ENCODE measurements at regions not wholly inside any gene's neighbourhood (a gene's known extent, or its start where the extent isn't known, plus 50 kb on each side); places are given as distances from the start of the nearest gene placed in this dataset.
A peak's percentile ranks its signal among the peaks of the same experiment; 100 is the strongest.
"Not testable (repeated sequence)": the region's sequence is repeated elsewhere in the genome, so short reads cannot be mapped to it uniquely, and the experiment has no call there.

DNA sequence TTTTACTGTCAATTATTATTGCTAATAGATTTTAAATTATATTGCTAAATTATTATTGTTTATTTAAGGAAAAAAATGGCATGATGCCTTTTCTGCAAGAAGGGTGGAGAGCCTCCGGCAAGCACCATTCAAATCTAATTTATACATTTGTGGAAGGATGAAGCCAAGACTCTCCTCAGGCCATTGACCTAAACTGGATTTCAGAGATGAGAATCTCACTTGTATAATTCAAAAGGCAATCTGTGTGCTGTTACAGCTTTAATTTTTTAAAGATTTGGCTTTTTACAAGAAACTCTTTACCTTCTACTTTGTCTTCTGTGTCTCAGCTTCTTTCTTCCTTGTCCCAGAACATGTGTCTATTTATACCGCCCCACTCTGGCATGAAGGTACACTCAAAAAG, 722.5 kb downstream of the ETS1 start:
- no peak for DNase-seq (ENCODE audit: low read depth)

DNA sequence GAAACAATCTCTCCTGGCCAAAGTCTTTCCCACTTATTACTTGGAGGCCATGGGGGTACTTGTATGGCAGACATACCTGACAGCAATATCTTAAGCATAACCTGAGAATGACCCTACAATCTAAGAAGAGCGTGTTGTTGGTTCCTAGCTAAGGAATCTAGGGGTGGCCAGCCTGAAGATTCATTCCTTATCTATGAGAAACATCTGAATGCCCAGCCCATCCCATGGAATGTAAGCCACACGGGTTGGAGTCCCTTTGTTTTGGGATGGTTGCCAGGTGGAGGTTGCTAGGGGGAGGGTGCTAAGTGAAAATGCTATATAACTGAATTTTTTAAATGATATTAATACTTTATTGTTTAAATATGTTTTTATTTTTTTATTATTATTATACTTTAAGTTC, 725.0 kb downstream of the ETS1 start:
- DNase-seq (ENCODE audit: low read depth): no peak

DNA sequence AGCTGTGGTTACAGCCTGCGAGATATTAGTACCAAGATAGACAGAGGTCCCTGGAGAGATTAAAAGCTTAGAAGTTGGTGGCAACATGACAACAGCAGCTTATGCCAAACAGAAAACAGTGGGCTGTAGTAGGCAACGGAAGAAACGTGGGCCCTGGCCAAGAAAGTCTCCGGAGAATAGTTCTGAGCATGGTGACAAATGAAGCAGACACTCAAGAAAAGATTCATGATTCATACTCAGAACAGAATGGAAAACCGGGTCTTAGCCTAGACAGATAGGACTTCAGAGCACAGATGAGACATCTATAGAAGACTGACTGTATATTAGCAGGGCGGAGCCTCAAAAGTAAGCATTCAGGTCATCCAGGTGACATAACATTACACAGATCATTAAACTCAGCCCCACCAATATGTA, 727.4 kb downstream of the ETS1 start:
- DNase-seq (ENCODE audit: low read depth): no peak

DNA sequence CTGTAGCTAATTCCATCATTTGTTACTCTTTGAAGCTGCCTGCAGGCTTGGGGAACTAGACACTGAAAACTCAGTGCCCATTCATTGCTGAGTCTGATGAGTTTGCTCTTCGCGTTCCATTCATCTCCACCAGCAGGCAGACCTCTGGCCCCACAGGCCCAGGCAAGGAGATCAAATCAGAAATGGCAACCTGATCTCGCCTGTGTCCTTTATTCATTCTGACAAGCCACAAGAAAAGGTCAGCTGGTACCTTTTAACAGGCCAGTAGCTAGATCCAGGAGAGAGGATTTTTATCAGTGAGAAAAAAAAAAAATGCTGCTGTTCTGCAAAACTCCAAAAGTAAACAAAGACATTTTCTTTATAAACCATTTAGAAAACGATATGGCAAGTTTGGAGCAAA, 742.5 kb downstream of the ETS1 start:
- DNase-seq (ENCODE audit: low read depth): no peak

DNA sequence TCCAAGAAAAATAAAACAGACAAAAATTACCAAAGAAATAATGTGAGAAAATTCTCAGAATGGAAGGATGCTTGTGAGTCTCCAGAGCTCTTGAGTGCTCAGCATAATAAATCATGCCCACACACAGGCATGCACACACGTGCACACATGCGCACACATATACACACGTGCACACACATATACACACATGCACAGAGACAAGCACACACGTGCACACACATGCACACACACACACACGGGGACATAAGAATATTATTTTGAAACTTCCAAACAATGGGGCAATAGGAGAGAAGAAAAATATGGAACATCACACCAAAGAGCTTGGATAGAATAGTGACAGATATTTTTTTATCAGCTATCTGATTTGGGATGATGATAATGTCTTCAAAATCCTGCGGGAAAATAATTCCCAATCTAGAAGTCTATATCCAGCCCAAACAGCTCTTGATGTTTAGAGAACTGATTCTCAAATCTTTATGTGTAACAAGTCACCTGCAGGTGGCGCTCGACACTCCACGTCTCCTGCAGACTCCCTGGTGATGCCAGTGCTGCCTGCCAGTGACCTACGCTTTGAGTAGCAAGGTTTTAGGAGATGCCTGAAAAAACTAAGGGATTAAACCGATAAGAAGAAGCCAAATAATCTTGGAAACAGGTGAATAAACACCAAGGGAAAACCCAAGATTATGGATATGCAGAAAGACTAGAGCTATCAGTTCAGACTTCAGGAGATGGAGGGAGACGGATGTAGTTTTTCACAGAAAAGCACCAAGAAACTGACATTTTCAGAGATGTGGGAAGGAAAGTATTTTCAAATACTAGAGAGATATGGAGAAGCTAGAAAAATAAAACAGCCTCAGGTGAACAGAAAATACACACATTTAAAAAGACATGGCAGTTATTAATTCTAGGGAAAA, 743.6 kb downstream of the ETS1 start:
- peak; percentile 18 for DNase-seq (ENCODE audit: low read depth)

DNA sequence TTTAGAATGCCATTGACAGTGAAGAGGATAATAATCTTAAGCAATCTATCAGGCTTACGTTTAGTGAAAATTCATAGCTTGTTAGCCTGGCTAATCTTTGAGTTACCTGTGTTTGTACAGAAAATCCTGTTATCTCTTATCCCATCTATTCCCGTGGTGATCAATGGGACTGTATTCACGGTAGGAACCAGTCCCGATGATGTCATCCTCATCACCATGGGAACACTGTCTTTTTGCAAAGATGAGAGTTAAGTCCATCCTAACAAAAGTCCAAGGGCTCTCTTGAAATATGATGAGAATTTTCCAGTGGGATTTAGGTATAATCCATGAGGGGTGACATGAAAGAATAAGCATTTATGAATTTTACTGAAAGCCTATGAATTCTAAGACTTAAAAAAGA, 762.2 kb downstream of the ETS1 start:
- DNase-seq (ENCODE audit: low read depth): no peak

DNA sequence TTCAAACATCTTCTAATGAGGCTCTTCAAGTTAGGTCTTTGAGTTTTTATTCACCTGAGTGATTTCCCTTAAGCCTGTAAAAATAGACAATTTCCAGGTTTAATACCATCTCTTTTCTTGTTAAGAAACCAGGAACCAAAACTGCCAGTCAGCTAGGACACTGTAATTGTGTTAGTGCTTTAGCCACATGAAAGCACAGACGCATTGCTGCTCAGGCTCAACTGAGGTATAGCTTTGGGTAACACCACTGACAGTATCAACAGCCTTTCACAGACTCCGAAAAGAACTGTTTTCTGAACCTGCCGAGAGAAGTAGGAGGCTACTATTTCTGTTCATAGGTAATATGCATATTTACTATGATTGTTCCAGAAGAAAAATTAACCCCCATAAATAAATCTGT, 768.7 kb downstream of the ETS1 start:
- DNase-seq (ENCODE audit: low read depth): no peak

DNA sequence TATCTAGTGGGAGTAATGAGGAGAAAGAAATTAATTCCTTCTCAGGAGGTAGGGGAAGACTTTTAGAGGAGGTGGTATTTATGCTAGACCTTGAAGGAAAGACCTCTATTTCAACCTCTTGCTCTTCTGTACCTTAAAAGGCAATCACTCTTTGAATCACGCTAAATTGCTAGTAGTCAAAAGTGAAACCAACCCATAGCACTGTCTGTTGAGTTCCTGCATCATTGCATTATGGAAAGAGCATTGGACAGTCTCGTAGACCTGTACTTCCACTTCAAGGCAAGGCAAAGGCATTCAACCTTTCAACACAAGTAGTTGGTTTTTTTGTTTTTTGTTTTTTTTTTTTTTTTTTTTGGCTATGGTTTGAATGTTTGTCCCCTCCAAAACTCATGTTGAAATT, 770.4 kb downstream of the ETS1 start:
- DNase-seq (ENCODE audit: low read depth): no peak

DNA sequence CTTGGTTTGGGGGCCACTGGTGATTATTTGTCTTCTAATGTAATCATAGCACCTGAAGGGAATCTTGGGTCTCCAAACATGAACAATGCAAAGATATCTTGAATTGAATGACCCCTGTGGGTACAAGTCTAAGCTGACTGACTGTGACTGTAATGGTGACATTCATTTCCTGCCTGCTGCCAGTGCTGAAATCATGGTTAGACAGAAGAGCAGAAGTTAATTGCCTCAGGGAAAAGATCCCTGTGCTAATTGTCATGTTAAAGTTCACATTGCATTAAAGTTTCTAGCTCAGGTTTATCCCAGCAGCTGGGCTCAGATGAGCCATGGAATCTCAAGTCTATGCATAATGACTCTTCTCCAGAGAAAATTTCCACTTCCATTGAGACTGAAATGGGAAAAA, 772.0 kb downstream of the ETS1 start:
- DNase-seq (ENCODE audit: low read depth): no peak

DNA sequence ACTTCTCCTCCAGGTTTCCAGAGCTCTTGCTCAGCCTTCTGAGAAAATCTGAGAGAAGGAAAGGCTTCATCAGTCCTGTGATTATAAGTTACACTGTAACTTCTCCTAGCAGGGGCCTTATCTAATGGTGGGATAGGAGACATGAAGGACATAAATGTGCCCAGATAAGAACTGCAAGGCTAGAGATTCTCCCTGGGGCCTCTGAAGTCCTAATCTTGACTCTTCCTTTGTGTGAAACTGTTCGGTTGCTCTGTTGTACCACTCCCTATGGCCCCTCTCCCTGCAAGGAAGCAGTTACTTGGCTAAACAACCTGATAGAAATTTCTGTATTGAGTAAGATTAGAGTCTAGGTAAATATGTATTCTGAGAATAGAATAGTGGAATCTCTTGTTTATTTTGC, 780.9 kb downstream of the ETS1 start:
- no peak for DNase-seq (ENCODE audit: low read depth)

DNA sequence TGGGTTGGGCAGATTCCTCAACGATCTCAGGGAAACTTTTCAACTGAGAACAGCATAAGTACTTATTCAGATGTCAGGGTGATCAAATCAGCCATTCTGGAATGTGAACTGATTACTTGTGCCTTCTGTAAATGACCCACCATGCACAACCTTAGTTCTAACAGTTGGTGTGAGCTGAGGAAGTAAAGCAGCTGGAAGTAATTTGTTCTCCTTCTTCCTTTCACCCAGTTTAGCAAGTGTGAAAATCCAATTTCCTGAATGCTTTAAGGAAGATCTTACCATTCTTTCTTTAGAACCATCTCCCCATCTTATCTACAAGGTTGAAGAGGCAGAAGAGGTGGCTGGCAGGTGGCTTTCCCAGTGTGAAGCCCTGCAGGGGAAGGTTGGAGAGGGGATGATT, 781.6 kb downstream of the ETS1 start:
- DNase-seq (ENCODE audit: low read depth): no peak

DNA sequence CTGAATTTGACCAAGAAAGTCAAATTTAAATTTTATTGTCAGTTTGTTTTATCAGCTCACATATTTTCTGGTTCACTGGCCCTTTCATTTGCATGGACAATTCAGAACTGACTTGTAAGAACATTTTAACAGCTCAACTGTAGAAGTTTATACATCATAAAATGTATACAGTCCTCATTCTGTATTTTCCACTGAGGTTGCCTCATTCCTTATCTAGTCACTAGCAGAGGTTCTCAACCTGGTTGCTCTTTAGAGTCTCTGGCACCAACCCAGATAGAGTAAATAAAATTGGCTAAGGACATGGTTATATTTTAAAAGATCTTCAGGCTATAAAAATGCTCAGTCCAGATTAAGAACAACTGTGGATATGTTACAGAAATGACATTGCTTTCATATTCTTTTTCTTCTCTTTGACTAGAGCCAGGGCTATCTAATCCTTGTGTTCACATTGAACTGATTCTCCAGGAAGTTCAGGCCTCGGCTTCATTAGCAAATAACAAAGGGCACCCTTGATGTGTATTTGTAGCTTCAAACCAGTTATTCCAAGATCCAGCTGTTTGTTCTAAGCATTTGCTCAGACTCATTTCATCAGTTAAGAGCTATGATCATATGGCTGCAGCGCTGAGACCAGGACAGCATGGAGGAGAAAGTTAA, 782.5 kb downstream of the ETS1 start:
- no peak for DNase-seq (ENCODE audit: low read depth)

DNA sequence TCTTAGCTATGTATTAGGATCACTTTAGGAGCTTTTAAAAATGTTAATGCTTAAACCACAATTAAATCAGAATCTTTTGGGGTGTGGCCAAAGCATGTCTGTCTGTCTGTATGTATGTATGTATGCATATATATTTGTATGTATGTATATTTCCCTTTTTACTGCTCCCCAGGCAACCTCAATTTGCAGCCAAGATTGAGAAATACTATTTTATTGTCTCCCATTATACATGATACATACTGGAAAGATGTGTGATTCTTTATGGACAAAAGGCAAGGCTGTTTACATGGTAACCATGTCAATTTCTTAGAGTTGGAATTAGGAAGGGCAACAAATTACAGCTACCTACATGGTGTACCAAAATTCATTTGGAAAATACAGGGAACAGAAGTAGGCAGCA, 783.6 kb downstream of the ETS1 start:
- no peak for DNase-seq (ENCODE audit: low read depth)

DNA sequence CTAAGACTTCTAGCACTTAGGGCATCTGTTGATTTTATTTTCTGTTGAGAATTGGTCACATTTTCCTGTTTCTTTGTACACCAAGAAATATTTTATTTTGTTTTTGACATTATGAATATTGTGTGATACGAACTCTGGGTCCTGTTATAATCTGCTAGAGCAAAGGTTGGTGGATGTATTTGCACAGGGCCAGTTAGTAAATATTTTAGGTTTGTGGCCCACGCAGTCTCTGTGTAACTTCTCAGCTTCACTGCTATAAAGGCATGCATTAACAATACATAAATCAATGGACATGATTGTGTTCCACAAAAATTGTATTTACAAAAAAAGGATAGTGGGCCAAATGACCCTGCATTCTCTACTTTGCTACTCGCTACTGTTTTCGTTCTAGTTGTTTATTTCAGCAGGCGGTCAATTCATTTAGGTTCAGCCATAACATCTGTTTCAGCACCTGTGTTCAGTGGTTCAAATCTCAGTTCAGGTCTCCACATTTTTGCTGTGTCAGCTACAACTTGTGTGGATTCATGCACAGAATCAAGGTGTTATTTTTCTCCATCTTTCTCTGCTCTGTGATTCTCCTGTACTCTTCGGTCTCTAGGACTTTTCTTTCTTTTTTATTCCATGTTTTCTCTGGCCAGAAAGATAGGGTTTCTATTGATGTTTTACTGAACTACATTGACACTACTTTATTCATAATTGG, 786.2 kb downstream of the ETS1 start:
- no peak for DNase-seq (ENCODE audit: low read depth)

DNA sequence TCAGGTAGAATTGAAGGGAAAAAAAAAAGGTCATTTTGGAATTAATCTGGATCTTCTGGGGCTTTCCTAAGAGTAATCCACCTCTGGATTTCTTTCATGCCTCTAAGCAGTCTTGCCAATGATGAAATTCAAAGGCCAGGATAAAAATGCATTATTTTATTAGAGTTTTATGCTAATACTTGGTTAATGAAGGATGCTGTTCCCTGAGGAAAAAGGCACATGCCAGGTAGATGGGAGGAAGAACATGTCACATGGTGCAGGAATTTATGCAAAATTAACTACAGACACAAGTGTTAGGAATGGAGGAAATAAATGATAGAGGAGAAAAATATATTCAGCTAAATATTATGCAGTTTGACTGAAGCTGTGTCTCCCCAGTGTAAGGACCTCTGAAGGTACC, 792.0 kb downstream of the ETS1 start:
- DNase-seq (ENCODE audit: low read depth): no peak

DNA sequence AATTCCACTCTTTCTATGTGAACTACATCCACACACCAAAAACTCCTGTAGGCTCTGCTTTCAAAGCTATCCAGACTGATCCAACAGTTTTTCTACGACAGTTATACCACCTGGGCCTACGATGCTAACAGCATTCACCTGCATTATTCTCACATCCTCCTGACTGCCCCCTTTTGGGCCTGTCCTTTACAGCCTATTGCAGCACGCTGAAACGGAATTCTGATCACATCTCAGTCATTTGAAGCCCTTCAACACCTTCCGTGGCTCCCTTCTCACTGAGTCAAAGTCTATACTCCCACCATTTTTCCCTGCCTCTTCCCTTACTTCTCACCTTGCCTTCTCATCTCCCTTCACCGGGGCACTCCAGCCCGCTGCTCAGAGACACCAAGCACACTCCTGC, 791.3 kb upstream of the KIRREL3 start:
- DNase-seq (ENCODE audit: low read depth): no peak

DNA sequence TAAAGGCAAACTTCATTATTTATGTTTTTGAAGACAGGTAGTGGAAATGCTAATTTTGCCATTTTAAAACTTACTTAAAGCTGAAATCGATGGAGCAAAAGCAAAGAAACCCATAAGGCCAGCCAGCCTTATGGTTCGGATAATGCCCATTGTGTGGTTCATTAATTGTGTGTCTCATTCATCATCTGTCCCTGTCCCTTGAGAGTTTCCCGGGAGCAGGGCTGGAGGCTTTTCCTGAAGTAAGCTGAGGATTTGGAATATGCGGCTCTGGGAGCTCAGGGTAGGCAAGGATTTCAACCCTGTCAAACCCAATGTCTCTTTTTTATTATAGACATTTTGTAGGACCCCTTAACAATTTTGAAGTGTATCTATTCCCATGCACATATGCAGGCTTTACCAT, 790.0 kb upstream of the KIRREL3 start:
- DNase-seq (ENCODE audit: low read depth): no peak

DNA sequence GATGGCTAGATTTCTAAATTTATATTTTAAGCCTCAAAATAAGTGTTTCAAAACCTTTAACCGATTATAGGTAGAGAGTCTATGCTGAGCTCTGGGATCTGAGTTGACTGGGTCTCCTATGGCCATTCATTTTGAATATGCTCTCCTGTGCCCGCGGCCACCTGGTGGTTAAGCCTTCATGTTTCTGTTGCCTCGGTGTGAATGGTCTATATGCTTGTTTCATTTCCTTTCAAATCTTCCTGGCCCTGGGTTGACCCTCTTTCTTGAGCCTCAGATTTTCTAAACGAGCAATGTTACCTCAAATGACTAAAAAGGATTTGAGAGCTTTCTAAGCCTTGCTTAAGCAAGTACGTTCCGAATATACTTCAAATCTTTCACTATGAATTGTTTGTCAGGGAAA, 789.4 kb upstream of the KIRREL3 start:
- DNase-seq (ENCODE audit: low read depth): no peak

DNA sequence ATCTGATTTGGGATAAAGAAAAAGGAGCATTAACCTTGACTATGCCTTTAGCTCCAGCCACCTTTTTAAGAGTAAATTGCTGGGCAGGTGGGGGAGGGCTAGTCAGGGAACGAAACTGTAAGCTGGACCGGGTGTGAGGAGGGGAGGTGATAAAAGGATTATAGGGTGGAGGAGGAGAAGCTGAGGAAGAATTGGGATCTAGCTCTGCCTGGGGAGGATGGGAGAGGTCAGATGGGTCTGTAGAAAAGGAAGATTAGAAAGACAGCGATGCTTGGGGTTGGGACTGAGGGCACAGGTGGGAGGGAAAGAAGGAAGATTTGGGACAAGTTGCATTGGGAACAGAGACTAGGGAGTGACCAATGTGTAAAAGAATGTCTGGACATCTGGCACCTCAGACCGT, 772.4 kb upstream of the KIRREL3 start:
- DNase-seq (ENCODE audit: low read depth): not testable (repeated sequence)

DNA sequence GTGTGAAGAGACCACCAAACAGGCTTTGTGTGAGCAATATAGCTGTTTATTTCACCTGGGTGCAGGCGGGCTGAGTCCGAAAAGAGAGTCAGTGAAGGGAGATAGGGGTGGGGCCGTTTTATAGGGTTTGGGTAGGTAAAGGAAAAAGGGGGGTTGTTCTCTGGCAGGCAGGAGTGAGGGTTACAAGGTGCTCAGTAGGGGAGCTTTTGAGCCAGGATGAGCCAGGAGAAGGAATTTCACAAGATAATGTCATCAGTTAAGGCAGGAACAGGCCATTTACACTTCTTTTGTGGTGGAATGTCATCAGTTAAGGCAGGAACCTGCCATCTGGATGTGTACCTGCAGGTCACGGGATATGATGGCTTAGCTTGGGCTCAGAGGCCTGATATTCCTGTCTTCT, 768.4 kb upstream of the KIRREL3 start:
- not testable (repeated sequence) for DNase-seq (ENCODE audit: low read depth)

DNA sequence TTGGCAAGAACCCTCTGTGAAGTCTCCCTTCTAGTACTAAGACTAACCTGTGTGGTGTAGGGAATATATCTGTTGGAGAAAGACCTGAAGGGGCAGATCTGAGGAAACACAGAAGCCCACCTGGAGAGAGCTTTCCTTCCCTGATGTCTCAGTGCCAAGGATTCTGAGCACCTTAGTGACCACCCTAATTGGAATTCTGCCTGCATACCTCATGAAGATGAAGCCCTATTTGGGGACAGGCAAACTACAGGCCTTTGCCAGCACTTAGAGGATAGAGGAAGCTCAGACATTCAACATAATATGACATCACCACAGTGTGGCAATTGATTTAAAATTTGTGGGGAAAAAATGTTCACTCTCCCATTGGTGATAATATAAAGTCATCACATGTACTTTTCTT, 766.2 kb upstream of the KIRREL3 start:
- DNase-seq (ENCODE audit: low read depth): no peak

DNA sequence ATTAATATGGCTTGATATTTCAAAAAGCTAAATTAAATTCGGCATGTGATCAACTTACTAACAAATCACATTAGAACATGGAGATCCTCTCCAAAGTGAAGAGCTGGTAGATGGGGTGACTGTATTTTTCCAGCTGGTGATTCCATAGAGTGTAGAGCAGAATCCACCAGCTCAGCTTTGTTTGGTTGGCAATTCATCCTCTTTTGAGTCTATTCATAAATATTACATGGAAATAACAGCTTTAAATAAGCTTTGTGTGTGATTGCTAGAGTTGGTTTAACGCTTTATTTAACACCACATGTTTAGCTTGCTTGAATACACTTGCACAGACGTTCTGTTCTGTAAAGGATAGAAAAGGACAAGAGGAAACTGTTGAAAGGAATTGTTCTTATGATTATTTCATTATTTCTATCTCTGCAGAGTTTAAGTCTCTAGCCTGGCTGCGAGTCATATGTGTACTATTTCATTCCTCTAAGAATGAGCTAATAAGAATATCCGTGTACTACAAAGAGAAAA, 738.3 kb upstream of the KIRREL3 start:
- DNase-seq (ENCODE audit: low read depth): no peak

DNA sequence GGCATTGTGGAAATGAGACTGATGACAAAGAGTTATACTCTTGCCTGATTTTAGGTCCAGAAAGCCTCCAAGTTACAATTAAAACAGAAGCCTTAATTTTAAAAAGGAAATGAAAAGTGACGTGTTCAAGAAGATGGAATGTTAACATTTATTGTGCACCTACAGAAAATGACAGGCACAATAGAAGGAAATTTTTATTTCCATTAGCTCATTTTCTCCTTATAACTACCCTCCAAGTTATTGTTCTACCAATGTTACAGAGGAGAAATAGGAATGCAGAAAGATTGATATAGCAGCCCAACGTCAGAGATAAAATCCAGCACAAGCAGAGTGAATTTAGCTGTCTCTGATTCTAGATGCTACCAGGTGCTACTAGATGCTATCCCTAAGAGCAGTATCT, 736.9 kb upstream of the KIRREL3 start:
- no peak for DNase-seq (ENCODE audit: low read depth)

Data from activated gamma-delta T cell treated with anti-CD3 and anti-CD28 coated beads, Interleukin-2, amount 50 U/mL, for 16 hours (primary cell).